ENCODE measurements at regions not wholly inside any gene's neighbourhood (a gene's known extent, or its start where the extent isn't known, plus 50 kb on each side); places are given as distances from the start of the nearest gene placed in this dataset.
"Not testable (repeated sequence)": the region's sequence is repeated elsewhere in the genome, so short reads cannot be mapped to it uniquely, and the experiment has no call there.

- H3K27ac Mint-ChIP-seq; H3K4me3 Mint-ChIP-seq; DNase-seq; POLR2A ChIA-PET; H3K27me3 Mint-ChIP-seq; ATAC-seq (ENCODE audit: poor library complexity); H3K9me3 ChIP-seq (ENCODE audit: control insufficient read depth in 1 of 2, insufficient read depth in 1 of 2, low read length in 2 of 2); H3K4me1 ChIP-seq (ENCODE audit: insufficient read depth, low read length); H3K36me3 ChIP-seq (ENCODE audit: insufficient read depth, low read length); H3K9me3 Mint-ChIP-seq; H3K36me3 Mint-ChIP-seq (ENCODE audit: low read depth); H3K27ac ChIP-seq (ENCODE audit: low read depth in 1 of 2, low read length in 2 of 2); CTCF ChIA-PET; H3K4me3 ChIP-seq (ENCODE audit: low read length); intact Hi-C loops (cut with DNase I, micrococcal nuclease); H3K4me1 Mint-ChIP-seq (ENCODE audit: low read depth); H3K27me3 ChIP-seq (ENCODE audit: control insufficient read depth in 1 of 2, insufficient read depth in 2 of 2, low read length in 2 of 2): not testable (repeated sequence)
Measured at GRCh38 chr14:19052977-19053376, 85.7 kb downstream of the POTEM start.

- H3K4me3 Mint-ChIP-seq; H3K4me1 ChIP-seq (ENCODE audit: insufficient read depth, low read length); ATAC-seq (ENCODE audit: poor library complexity); CTCF ChIA-PET; H3K9me3 ChIP-seq (ENCODE audit: control insufficient read depth in 1 of 2, insufficient read depth in 1 of 2, low read length in 2 of 2); H3K27ac Mint-ChIP-seq; H3K36me3 Mint-ChIP-seq (ENCODE audit: low read depth); H3K36me3 ChIP-seq (ENCODE audit: insufficient read depth, low read length); POLR2A ChIA-PET; DNase-seq; H3K27ac ChIP-seq (ENCODE audit: low read depth in 1 of 2, low read length in 2 of 2); H3K27me3 Mint-ChIP-seq; intact Hi-C loops (cut with DNase I, micrococcal nuclease); H3K9me3 Mint-ChIP-seq; H3K4me1 Mint-ChIP-seq (ENCODE audit: low read depth); H3K27me3 ChIP-seq (ENCODE audit: control insufficient read depth in 1 of 2, insufficient read depth in 2 of 2, low read length in 2 of 2); H3K4me3 ChIP-seq (ENCODE audit: low read length): not testable (repeated sequence)
Measured at GRCh38 chr14:19053426-19054050, 86.3 kb downstream of the POTEM start.

DNA sequence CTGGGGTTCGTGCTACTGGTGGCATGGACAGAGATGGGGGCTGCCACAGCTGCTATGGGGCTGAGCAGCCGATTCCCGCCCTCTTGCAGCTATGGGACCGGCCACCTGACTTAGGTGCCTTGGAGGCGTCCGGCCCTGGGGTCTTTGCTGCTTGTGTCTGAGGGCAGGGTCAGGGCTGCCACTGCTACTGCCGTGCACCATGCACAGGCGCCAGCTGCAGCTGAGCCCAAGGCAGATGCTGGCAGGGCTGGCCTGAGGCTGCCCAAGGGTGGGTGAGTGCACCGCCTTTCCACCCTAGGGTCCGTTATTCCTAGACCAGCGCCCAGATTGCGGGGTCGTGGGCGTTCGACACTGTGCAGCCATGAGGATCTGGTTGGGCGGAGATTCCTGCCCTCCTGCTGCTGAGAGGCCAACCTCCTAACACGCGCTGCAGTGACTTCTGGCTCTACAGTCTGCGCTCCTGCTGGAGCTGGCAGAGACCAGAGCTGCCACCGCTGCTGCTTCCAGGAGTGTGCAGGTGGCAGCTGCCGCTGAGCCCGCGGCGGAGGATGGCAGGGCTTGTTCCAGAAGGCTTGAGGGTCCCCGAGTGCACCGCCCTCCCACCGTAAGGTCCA, 87.0 kb downstream of the POTEM start:
- ATAC-seq (ENCODE audit: poor library complexity); POLR2A ChIA-PET; H3K36me3 ChIP-seq (ENCODE audit: insufficient read depth, low read length); H3K9me3 Mint-ChIP-seq; CTCF ChIA-PET; H3K36me3 Mint-ChIP-seq (ENCODE audit: low read depth); H3K27me3 ChIP-seq (ENCODE audit: control insufficient read depth in 1 of 2, insufficient read depth in 2 of 2, low read length in 2 of 2); H3K4me3 Mint-ChIP-seq; H3K4me1 Mint-ChIP-seq (ENCODE audit: low read depth); intact Hi-C loops (cut with DNase I, micrococcal nuclease); H3K27ac Mint-ChIP-seq; DNase-seq; H3K27me3 Mint-ChIP-seq; H3K4me1 ChIP-seq (ENCODE audit: insufficient read depth, low read length); H3K4me3 ChIP-seq (ENCODE audit: low read length); H3K9me3 ChIP-seq (ENCODE audit: control insufficient read depth in 1 of 2, insufficient read depth in 1 of 2, low read length in 2 of 2); H3K27ac ChIP-seq (ENCODE audit: low read depth in 1 of 2, low read length in 2 of 2): not testable (repeated sequence)

DNA sequence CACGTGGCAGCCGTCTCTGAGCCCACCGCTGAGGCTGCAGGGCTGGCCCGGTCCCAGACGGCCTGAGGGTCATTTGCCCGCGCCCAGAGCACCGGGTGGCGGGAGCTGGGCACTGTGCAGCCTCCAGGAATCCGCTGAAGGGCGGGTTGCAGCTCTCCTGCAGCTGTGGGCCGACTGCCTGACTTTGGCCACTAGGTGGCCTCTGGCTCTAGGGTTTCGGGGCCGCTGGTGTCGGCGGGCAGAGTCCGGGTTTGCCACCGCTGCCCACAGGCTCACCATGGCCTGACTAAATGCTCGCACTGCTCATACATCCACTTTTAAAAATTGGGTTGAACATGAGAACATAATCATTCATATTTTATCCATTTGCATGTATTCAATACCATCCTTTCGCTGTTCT, 87.7 kb downstream of the POTEM start:
- H3K9me3 ChIP-seq (ENCODE audit: control insufficient read depth in 1 of 2, insufficient read depth in 1 of 2, low read length in 2 of 2); H3K4me1 Mint-ChIP-seq (ENCODE audit: low read depth); H3K4me1 ChIP-seq (ENCODE audit: insufficient read depth, low read length); CTCF ChIA-PET; H3K4me3 ChIP-seq (ENCODE audit: low read length); H3K27ac Mint-ChIP-seq; H3K9me3 Mint-ChIP-seq; H3K27ac ChIP-seq (ENCODE audit: low read depth in 1 of 2, low read length in 2 of 2); ATAC-seq (ENCODE audit: poor library complexity); H3K27me3 Mint-ChIP-seq; H3K27me3 ChIP-seq (ENCODE audit: control insufficient read depth in 1 of 2, insufficient read depth in 2 of 2, low read length in 2 of 2); H3K36me3 ChIP-seq (ENCODE audit: insufficient read depth, low read length); H3K4me3 Mint-ChIP-seq; intact Hi-C loops (cut with DNase I, micrococcal nuclease); POLR2A ChIA-PET; H3K36me3 Mint-ChIP-seq (ENCODE audit: low read depth); DNase-seq: not testable (repeated sequence)

DNA sequence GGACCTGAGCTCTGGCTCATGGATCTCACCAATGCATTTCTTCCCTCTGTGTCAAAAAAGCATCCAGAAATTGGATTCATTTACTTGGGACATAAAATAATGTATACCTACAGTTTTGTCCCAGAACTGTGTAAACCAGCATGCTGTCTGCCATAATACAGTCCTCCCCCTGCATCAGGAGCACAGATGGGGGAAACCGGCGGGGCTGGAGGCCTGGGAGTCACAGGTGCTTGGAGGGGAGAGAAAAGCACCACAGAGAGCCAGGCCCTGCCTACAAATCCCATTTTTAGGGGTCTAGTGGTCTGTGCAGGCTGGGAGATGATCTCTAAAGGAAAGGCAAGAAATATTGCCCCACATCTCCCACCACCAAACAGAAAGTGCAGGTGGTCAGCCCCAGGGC, 91.8 kb downstream of the POTEM start:
- H3K4me1 Mint-ChIP-seq (ENCODE audit: low read depth); H3K4me1 ChIP-seq (ENCODE audit: insufficient read depth, low read length); H3K36me3 ChIP-seq (ENCODE audit: insufficient read depth, low read length); CTCF ChIA-PET; H3K27ac ChIP-seq (ENCODE audit: low read depth in 1 of 2, low read length in 2 of 2); H3K4me3 Mint-ChIP-seq; ATAC-seq (ENCODE audit: poor library complexity); H3K27me3 Mint-ChIP-seq; H3K36me3 Mint-ChIP-seq (ENCODE audit: low read depth); POLR2A ChIA-PET; H3K27ac Mint-ChIP-seq; H3K9me3 Mint-ChIP-seq; H3K4me3 ChIP-seq (ENCODE audit: low read length); intact Hi-C loops (cut with DNase I, micrococcal nuclease); H3K27me3 ChIP-seq (ENCODE audit: control insufficient read depth in 1 of 2, insufficient read depth in 2 of 2, low read length in 2 of 2); H3K9me3 ChIP-seq (ENCODE audit: control insufficient read depth in 1 of 2, insufficient read depth in 1 of 2, low read length in 2 of 2): not testable (repeated sequence)
- peak in 1 of 14 experiments; percentile 35 for DNase-seq

GRCh38 chr14:19061689-19062450, 94.6 kb downstream of the POTEM start:
- H3K9me3 ChIP-seq (ENCODE audit: control insufficient read depth in 1 of 2, insufficient read depth in 1 of 2, low read length in 2 of 2); H3K9me3 Mint-ChIP-seq; ATAC-seq (ENCODE audit: poor library complexity); DNase-seq; H3K27me3 Mint-ChIP-seq; H3K27ac Mint-ChIP-seq; H3K27ac ChIP-seq (ENCODE audit: low read depth in 1 of 2, low read length in 2 of 2); intact Hi-C loops (cut with DNase I, micrococcal nuclease); POLR2A ChIA-PET; H3K4me3 ChIP-seq (ENCODE audit: low read length); H3K27me3 ChIP-seq (ENCODE audit: control insufficient read depth in 1 of 2, insufficient read depth in 2 of 2, low read length in 2 of 2); CTCF ChIA-PET; H3K36me3 ChIP-seq (ENCODE audit: insufficient read depth, low read length); H3K4me3 Mint-ChIP-seq; H3K36me3 Mint-ChIP-seq (ENCODE audit: low read depth); H3K4me1 Mint-ChIP-seq (ENCODE audit: low read depth); H3K4me1 ChIP-seq (ENCODE audit: insufficient read depth, low read length): not testable (repeated sequence)

DNA sequence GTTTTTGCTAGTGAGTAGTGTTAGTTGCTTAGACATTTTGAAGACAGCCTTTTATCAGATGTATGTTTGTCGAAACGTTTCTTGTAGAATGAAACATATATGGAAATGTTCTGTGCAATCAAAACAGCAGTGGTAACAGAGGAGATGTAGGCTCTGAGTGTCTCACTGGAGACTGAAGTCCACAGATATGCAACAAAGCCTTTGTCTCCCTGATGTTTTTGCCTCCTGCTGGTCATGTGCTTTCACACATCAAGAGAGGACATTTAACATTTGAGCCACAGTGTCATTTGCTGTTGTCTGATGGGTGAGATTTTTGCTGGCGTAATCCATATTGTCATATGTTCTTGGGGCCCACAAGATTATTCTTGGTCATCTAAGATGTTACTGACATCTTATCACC, 101.7 kb downstream of the POTEM start:
- H3K27ac ChIP-seq (ENCODE audit: low read depth in 1 of 2, low read length in 2 of 2); intact Hi-C loops (cut with DNase I, micrococcal nuclease); POLR2A ChIA-PET; H3K27ac Mint-ChIP-seq; DNase-seq; H3K4me1 ChIP-seq (ENCODE audit: insufficient read depth, low read length); H3K4me3 ChIP-seq (ENCODE audit: low read length); H3K27me3 Mint-ChIP-seq; CTCF ChIA-PET; H3K27me3 ChIP-seq (ENCODE audit: control insufficient read depth in 1 of 2, insufficient read depth in 2 of 2, low read length in 2 of 2); H3K4me1 Mint-ChIP-seq (ENCODE audit: low read depth); H3K9me3 ChIP-seq (ENCODE audit: control insufficient read depth in 1 of 2, insufficient read depth in 1 of 2, low read length in 2 of 2); H3K36me3 ChIP-seq (ENCODE audit: insufficient read depth, low read length); H3K4me3 Mint-ChIP-seq; ATAC-seq (ENCODE audit: poor library complexity); H3K9me3 Mint-ChIP-seq; H3K36me3 Mint-ChIP-seq (ENCODE audit: low read depth): not testable (repeated sequence)

All from CD4-positive, alpha-beta T cell (primary cell).